HG02623 (cell line): ENCODE measurements at regions not wholly inside any gene's neighbourhood (a gene's known extent, or its start where the extent isn't known, plus 50 kb on each side); places are given as distances from the start of the nearest gene placed in this dataset.
"Not testable (repeated sequence)": the region's sequence is repeated elsewhere in the genome, so short reads cannot be mapped to it uniquely, and the experiment has no call there.

Experiments used
- ATAC-seq: cut with Tn5 transposase; IDR thresholded peaks from one replicate; pipeline ENCODE4 v1.9.1; 2021; ENCODE audit warnings: moderate library complexity; ENCODE audit not compliant: unreplicated experiment

DNA sequence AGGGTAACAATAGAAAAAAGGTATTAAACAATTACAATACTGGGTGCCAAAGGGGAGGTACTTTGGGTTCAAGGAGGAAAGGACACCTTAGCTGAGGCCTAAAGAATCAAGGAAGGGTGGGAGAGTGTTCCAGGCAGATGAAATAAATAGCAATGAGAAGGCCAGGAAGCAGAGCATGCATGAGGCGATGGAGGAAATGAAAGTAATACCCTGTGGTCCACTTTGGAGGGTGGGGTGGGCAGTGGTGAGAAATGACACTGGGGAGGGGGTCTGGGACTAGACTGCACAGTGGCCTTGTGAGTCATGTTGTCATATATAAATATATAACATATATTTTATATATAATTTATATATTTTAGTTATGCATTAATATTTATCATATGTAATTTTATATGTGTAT lies 55.9 kb downstream of the BHLHE40 start:
- no peak for ATAC-seq

DNA sequence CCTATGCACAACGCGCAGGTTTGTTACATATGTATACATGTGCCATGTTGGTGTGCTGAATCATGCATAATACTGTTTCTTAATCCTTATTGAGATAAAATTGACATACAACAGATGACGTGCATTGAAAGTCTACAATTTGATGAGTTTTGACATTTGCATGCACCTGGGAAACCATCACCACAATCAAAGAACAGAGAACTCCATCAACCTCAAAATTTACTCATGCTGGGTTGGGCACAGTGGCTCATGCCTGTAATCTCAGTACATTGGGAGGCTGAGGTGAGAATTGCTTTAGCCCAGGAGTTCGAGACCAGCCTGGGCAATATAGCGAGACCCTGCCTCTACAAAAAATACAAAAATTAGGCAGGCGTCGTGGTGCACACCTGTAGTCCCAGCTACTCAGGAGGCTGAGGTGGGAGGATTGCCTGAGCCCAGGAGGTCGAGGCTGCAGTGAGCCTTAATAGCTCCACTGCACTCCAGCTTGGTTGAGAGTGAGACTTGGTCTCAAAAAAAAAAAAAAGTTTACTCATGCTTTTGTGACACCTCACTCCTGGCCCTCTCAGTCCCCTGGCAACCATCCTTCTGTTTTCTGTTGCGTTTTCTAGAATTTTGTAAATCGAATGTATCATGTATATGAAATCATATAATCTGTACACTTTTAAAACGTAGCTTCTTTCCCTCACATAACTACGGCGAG lies 56.6 kb downstream of the BHLHE40 start:
- no peak for ATAC-seq

DNA sequence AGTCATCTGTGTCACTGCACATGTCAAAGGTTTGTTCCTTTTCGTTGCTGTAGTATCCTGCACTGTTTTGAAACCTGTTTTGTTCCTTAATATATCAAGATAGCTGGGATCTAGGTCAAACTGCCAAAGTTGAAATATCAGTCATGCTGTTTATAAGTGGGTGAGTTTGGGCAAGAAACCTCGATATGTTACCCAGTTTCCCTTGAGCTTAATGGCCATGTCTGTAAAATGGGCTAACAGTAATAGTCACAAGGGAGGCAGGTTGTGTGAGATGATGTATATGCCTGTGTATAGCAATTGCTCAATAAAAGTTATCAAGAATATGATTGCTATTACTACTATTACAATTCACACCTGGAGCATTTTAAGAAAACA lies 57.1 kb downstream of the BHLHE40 start:
- no peak for ATAC-seq

DNA sequence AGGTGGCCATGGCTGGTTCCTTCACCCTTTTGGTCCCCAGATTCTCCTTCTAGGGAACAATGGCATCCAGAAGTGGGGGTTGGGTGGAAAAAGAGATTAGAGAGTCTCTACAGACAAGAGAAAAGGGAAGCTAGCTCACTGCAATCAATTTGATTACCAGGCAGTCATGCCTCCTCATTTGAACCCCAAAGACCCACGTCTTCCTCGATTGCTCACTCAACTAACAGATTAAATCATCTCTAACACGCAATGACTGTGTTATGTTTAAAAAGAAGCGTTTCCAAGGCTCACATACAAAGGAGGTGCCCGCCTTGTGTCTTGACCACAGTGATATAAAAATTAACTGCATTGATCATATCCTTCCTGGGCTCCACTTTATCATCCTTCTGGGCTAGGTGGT lies 57.6 kb downstream of the BHLHE40 start:
- no peak for ATAC-seq

DNA sequence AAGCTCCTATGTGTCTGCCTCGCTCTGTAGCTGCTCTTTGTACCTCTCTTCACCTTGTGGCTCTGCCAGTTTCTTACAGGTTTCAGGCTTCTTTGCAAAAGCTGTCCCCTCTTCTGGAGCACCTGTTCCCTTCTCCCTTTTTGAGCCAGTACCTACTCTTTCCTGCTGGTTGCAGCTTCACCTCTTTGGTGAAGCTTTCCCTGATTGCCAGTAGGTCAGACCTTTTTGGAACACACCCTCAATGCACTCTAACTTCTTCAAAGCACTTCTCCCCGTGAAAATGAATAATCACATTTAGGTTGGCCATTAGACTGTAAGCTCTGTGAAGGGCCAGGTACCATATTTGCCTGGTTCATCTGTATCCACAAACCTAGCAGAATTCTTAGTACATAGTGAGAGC lies 60.3 kb downstream of the BHLHE40 start:
- ATAC-seq = no peak

DNA sequence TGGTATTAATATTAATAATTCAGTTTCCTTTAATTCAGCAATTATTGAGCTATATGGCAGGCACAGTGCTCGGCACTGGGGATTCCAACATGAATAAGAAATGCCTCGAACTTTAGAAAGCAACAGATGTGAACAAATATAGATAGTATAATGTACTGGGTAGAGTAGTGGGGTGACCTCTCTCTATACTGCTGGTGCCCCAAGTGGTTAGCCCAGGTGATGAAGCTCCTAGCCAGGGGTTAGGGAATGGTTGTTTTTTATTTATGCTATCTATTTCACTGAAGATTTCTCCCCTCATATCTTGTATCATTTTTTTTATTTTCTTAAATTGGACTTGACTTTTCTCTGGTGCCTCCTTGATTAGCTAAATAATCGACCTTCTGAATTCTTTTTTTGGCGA lies 62.1 kb downstream of the BHLHE40 start:
- no peak for ATAC-seq

DNA sequence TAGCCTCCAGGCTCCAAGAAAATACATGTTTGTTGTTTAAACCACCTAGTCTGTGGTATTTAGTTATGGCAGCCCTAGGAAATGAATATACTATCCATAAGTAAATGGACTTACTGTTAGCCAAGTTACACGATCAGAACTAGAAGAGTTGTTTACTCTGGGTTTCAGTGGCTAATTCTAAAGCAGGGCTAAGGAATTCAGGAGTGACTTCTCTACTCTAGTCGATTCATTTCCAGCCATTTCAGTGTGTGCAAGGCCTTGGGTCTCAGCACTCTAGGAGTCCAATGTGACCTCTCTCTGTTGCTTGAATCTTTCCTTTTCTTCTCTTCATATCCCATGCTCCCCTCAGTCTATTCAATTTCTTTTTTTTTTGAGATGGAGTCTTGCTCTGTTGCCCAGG lies 66.7 kb downstream of the BHLHE40 start:
- no peak for ATAC-seq

DNA sequence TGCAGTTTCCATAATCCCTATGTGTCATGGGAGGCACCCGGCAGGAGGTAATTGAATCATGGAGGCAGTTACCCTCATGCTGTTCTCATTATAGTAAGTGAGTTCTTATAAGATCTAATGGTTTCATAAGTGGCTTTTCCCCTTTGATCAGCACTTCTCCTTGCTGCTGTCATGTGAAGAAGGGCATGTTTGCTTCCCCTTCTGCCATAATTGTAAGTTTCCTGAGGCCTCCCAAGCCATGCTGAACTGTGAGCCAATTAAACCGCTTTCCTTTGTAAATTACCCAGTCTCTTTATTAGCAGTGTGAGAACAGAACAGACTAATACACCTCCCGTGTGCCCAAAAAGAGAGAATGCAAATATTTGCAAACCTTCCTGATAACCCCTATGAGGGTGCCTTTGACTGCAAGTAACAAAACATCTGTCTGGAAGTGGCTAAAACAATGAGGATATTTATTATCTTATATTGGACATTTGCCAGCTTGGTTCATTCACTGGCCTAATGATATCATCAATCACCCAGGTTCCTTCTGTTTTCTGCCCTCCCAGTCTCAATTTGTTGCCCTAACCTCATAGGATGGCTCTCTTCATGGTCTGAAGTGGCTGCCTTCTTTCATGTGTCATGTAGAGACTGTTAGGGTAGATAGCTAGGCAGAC lies 68.7 kb downstream of the BHLHE40 start:
- no peak for ATAC-seq

DNA sequence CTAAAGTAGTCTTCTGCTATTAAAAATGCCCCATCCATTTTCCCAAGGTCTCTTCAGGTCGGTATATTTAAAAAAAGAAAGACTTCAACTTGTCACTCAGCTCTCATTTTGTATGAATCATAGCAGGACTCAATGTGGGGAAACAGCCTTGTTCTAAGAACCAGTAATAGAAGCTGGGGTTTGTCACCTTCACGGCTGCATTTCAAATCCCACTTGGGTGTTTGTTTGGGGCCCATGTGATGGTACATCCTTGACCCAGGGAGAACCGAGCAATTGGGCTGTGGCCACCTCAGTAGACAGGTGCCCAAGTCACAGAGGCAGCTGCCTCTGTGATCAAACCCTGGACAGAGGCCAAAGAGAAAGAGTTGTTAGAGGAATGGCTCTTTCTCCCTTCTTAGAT lies 70.3 kb upstream of the ARL8B start:
- no peak for ATAC-seq

DNA sequence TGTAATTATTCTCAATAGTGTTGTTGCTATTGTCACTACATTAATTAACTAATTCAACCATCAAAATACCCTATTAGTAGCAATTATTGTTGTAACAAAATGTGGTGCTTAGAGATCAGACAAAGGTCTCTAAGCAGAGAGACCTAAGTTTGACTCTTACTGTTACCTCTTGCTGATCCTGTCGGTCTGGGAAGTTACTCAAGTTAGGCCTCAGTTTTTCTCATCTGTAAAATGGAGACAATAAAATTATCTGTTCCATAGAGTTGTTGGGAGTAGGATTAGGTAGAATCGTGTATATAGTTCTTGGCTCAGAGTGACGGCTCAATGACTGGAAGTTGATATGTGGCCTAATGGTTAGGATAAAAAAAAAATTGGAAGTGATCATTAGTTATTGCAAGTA lies 69.8 kb upstream of the ARL8B start:
- ATAC-seq = no peak

DNA sequence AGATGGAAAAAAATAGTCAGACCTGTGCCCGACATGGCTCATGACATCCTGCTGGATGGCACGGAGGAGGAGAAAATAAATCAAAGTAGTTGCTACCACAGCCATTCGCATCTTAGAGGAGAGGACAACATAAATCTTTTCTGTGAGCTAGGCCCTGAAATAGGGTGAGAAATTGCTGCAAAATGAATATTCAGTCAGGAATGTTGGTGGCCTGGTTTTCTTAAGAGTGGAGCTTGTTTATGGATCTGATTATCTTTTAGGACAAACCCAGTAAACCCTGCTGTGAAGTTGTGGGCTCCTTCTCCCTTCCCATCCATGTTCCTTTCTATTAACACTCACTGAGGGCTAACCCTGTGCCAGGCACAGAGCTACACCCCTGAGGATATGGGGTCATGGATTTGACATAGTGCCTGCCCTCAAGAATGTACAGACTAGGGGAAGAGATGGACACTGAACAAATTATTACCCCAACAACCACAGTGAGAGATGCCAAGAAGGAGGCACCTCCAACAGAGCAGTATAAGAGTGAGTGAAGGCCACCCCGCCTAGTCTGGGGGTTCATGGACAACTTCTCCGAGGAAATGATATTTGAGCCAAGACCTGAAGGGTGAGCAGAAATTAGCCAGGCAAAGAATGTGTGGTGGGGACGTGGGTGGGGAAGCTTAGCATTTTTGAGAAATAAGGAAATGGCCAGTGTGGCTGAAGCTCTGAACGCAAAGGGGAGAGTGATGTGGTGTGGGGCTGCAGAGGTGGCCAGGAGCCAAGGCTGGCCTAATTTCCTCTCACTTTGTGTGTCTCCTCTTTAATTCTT lies 68.9 kb upstream of the ARL8B start:
- no peak for ATAC-seq

DNA sequence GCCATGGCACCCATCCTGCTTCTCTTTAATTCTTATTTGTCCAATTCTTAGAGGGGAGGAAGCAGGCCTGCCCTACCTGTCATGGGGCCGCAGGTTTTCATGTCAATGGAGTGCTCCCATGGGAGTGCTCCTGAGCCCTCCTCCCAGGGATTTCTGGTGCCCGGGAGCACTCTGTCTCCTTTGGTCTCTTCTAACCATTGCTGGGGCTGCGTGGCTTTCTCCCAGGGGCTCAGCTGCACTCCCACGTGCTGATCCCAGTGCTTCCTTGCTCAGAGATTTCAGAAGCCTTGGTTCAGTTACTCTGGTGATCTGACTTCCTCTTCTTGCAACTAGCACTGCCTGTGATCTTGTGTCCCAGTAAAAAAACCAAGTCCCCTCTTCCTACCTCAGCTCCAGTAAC lies 68.0 kb upstream of the ARL8B start:
- ATAC-seq = no peak

DNA sequence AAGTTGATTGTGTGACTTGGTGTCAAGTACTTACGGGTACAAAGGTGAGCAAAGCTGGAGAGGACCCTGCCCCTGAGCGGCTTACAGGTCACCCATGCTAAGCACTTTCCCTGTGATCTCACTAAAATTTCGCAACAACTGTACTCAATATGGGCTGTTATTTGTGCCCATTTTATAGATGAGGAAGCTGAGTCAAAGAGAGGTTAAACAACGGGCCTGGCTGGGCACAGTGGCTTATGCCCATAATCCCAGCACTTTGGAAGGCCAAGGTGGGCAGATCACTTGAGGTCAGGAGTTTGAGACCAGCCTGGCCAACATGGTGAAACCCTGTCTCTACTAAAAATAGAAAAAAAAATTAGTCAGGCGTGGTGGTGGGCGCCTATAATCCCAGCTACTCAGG lies 67.5 kb upstream of the ARL8B start:
- not testable (repeated sequence) for ATAC-seq

DNA sequence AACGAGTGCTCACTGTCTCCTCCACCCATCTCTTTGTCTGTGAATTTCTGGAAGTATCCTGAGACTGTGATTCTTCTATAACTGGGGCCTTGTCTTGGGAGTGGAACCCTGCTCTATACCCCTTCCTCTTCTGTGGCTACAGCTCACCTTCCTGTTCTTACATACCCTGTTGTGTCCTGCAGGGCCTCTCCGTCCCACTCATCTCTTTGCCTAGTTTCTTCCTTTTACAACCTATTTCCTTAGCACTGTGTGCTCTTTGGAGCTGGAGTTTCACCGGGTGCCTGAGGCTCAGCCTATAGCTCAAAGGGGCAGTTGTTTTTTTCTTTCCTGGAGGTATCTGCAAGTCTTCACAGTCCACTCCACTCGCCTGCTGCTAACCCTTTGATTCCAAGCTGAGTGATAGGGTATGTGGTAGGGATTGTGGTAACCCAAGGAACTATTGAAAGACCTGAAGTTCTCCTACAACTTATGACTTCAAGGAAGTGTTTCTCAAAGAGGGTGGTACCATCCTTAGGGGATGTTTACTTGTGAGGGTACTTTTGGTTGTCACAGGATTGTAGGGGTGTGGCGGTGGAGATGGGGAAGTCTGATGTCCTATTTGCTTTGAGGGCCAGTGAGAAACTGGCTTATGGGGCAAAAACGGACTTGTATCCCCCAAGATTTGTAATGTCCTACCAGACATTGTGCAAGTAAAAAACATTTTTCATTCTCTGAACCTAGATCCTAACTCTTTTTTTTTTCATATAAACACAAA lies 66.6 kb upstream of the ARL8B start:
- no peak for ATAC-seq

DNA sequence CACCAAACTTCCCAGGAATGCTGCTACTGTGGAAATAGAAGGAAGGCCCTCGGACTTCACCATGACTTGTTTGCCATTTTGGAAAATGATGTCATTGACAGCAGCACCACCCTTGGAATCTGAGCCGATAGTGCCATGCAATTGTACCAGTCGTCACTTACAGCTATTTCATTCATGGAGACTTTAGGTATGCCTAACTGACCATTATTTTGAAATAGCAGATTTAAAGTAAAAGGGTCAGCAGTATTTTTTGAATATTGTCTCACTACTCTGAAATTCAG lies 66.0 kb upstream of the ARL8B start:
- ATAC-seq = no peak

DNA sequence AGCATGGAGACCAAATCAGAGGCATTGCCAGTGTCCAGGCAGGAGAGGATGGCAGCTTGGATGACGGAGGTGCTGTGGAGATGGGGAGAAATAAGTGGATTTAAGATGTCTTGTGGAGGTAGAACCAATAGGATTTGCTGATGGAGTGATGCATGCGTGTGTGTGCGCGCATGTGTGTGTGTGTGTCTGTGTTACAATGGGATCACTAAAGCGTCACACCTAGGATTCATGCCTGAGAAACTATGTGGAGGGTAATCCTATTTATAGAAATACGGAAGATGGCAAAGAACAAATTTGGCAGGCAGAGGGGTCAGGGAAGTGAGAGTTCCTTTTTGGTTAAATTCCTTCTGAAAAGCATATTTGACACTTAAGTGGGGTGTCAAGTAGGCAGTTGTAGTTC lies 64.8 kb upstream of the ARL8B start:
- ATAC-seq = no peak

DNA sequence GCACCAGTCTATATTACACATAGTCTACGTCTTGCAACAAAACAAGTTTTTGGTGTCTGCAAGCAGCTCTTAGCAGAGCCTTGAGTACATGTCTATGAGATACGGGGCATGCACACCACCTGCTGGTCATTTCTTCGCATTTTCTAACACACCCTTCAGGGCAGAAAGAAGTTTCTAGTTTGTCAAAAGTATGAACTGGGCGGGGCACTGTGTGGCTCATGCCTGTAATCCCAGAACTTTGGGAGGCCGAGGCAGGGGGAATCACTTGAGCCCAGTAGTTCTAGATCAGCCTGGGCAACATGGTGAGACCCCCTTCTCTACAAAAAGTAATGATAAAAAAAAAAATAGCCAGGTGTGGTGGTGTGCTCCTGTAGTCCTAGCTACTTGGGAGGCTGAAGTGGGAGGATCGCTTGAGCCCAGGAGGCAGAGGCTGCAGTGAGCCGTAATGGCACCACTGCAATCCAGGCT lies 64.2 kb upstream of the ARL8B start:
- ATAC-seq = peak; percentile 91

DNA sequence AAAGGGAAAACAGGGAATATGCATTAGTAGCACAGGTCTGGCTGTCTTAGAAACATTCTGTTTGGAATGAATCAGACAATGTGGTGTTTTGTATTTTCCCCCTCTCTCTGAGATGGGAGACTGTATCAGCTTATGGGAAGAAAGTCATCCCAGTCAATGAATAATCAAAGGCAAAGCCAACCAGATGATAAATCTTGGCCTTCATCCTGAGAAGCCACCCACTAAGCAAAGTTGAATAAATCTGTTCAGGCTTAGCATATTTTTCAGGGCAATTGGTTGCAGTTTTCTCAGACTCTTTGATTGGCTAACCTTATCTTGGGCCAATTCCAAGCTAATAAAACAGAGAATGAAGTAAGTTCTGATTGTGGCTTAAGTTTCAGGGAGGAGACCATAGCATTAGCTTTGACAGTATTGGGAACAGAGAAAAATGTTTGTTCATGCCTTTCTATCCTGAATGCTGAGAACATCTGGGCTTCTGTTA lies 63.6 kb upstream of the ARL8B start:
- no peak for ATAC-seq

DNA sequence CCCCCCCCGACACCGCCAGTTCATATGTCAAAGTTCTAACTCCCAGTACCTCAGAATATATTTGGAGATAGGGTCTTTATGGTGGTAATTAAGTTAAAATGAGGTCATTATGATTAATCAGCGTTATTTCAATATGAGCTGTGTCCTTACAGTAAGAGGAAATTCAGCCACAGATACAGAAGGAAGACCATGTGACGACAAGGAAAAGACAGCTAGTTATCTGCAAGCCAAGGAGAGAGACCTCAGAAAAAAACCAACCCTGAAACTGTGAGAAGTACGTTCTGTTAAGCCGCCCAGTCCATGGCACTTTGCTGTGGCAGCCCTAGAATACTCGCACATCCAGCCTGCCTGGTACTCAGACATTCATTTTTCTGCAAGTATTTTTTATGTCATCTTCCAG lies 62.3 kb upstream of the ARL8B start:
- ATAC-seq = no peak

DNA sequence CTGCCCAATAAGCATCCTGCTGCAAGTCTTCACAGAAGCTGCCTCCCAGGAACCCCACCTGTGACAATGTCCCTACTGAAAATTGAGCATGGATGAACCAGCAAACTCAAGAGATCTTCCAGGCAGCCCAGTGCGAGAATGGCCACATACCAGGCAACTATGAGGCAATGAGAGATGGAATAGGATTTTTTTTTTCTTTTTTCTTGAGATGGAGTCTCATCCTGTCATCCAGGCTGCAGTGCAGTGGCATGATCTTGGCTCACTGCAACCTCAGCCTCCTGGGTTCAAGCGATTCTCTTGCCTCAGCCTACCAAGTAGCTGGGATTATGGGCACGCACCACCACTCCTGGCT lies 60.9 kb upstream of the ARL8B start:
- ATAC-seq = no peak

DNA sequence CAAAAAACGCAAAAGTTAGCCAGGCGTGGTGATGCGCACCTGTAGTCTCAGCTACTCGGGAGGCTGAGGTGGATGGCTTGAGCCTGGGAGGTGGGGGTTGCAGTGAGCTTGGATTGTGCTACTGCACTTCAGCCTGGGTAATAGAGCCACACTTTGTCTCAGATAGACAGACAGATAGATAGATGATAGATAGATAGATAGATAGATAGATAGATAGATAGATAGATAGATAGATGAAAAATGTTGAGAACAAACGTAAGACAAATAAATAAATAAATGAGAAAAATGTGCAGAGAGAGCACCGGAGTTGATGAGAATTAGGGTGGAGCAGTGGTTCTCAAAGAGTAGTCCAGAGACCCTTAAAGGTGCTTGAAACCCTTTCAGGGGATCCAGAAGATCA lies 58.4 kb upstream of the ARL8B start:
- no peak for ATAC-seq
